Fibroblast of peridontal ligament (primary cell): ENCODE measurements at regions not wholly inside any gene's neighbourhood (a gene's known extent, or its start where the extent isn't known, plus 50 kb on each side); places are given as distances from the start of the nearest gene placed in this dataset.
"Not testable (repeated sequence)": the region's sequence is repeated elsewhere in the genome, so short reads cannot be mapped to it uniquely, and the experiment has no call there.

Experiments
- DNase-seq: peaks from one replicate; pipeline ENCODE4 v3.0.0-alpha.2; 2010; ENCODE audit errors: extremely low read depth

DNA sequence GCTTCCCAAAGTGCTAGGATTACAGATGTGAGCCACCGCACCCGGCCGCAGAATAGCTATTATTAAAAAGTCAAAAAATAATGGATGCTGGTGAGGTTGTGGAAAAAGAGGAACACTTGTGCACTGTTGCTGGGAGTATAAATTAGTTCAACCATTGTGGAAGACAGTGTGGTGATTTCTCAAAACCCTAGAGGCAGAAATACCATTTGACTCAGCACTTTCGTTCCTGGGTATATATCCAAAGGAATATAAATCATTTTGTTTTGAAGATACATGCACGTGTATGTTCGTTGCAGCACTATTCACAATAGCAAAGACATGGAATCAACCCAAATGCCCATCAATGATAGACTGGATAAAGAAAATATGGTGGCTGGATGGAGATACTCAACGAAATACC lies 132.1 kb upstream of the MED13 start:
- not testable (repeated sequence) for DNase-seq

GRCh38 chr17:62196587-62196986 lies 131.5 kb upstream of the MED13 start:
- not testable (repeated sequence) for DNase-seq

GRCh38 chr17:62194401-62194800 lies 129.3 kb upstream of the MED13 start:
- no peak for DNase-seq

DNA sequence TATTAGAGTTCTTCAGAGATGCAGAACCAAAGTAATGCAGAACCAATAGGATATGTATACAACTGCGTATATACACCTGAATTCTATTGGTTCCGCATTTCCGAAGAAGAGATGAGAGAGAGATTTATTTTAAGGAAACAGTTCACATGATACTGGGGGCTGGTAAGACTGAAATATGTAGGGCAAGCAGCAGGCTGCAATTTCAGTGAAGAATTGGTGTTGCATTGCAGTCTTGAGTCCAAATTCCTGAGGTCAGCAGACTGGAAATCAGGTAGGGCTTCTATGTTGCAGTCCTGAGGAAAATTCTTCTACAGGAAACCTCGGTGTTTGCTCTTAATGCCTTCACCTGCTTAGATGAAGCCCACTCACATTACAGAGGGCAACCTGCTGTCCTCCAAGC lies 128.2 kb upstream of the MED13 start:
- no peak for DNase-seq

DNA sequence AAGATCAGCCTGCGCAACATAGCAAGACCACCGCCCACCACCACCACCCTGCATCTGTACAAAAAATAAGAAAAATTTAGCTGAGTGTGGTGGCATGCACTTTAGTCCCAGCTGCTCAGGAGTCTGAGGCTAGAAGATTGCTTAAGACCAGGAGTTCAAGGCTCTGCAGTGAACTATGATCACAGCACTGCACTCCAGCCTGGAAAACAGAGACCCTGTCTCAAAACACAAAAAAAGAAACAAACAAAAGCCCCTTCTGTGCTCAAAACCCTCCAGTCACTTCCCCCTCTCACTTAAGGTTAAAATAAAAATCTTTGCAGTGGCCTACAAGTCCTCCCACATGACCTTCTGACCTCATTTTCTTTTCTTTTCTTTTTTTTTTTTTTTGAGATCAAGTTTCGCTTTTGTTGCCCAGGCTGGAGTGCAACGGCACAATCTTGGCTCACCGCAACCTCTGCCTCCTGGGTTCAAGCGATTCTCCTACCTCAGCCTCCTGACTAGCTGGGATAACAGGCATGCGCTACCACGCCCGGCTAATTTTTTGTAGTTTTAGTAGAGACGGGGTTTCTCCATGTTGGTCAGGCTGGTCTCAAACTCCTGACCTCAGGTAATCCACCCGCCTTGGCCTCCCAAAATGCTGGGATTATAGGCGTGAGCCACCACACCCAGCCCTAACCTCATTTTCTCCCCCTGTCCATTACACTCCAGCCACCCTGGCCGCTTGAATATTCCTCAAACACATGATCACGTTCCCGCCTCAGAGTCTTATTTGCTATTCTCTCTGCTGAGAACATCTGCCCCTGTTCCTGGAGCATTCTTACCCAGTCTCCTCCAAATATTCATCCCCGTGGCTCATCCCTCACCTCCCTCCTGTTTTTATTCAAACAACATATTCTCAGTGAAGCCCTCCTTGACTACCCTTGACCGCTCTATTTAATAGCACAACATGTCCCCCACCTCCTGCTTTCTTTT lies 126.6 kb upstream of the MED13 start:
- no peak for DNase-seq

DNA sequence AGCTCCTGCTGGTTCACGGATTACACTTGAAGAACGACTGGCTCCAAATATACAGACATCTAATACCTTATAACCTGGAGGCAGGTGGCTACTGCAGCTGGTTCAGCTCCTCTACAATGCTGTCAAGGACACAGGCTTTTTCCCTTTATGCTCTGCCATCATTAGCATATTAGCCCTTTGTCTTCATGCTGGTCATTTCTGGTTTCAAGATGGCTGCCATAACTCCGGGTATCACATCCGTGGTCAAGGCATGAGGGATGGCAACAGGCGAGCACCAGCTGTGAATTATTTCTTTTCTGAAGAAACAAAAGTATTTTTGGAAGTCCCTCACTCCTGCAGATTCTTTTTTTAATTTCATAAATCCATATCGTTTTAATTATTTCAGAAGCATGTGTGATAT lies 124.3 kb upstream of the MED13 start:
- no peak for DNase-seq

GRCh38 chr17:62188713-62189112 lies 123.6 kb upstream of the MED13 start:
- no peak for DNase-seq

DNA sequence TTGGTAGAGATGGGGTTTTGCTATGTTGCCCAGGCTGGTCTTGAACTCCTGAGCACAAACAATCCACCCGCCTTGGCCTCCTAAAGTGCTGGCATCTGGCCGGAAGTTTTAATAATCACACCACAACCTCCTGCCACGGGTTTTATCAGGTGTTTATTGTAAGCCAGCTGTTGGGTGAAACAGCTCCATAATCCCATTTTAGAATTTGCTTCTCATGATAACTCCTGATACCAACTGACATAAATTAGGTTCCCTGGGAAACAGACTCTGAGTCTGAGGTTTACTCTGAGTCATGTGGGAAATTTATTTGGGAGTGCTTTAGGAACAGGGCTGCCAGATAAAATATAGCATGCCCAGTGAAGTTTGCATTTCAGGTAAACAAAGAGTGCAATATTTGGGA lies 122.6 kb upstream of the MED13 start:
- DNase-seq, result peak; percentile 13

DNA sequence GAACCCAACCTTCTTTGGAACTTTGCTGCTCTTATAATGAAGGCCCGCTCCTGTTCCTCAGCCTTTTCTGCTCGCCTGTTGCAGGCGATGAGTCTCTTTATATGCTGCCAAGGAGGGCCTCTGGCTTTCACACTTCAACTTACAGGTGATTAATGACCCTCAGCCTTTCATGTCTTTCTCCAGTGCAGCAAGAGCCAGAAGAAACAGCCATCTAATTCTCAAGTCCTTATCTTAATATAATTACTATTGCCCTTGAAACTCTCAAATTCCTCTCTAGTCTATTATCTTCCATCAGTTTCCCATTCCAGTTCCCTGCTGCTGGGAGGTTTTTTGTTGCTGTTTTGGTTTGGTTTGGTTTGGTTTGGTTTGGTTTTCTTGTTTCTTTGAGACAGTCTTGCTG lies 121.8 kb upstream of the MED13 start:
- DNase-seq, result no peak

- no peak for DNase-seq
Measured at GRCh38 chr17:62180772-62181171, 115.7 kb upstream of the MED13 start.

- DNase-seq, result peak; percentile 12
Measured at GRCh38 chr17:62179525-62180161, 114.6 kb upstream of the MED13 start.

GRCh38 chr17:62178579-62178978 lies 113.5 kb upstream of the MED13 start:
- no peak for DNase-seq

- no peak for DNase-seq
Measured at GRCh38 chr17:62172492-62173291, 107.6 kb upstream of the MED13 start.

DNA sequence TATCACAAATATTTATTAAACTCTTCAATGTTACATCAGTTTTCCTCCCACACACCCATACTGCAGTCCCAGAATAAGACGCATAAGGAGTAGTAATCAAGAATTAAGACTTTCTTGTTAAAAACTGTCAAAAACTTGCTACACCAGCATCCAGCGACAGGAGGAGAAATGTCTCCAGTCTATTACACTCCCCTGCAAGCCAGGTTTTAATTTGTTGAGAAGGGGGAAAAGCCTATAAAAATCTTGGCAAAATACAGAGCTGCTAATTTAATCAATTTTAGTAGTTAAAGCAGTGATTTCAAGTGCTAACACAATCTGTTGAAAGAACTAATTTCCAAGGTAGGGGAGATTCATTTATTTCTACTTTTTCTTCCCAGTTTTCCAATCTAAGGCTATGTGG lies 102.0 kb upstream of the MED13 start:
- DNase-seq, result no peak

DNA sequence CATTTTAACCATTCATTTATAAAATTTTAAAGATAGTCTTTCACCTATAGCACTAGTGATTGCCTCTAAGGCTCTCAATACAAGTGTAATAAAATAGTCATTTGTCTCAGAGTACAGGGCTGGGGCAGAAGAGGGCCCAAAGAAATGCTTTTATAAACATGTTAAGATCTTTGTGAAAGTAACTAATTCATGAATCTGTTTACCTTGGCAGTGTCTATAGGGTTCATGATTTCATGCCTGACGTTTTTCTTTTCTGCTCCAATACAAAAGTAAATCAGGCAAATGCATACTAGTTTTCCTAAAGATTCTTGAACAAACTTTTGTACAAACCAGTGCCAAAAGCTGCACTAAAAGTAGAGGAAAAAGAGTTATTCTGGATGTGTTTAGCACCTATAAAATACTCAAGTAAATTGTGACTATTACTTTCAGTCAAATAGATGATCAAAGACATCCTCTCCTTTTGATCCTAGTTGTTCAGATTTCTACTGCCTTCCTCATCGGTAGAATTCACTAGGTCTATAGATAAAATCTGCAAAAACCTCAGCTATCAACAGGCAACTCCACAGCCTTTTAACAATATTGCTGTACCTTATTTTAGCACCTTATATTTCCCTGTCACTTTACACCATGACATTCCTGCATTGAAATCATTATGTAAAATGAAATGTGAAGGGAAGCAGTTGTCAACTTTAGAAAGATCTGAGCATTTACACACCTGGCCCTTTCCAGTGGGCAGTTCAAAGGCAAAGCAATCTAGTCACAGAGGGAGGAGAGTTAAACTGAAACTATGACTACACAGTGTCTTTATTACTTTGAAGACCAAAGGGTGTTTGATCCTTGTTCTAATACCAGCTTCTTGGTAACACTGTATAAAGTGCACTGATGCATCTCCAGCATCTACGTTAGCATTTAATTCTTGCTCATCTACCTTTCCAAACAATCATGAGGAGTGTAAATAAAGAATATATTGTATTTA lies 100.0 kb upstream of the MED13 start:
- DNase-seq, result no peak

GRCh38 chr17:62163847-62164246 lies 98.8 kb upstream of the MED13 start:
- no peak for DNase-seq

DNA sequence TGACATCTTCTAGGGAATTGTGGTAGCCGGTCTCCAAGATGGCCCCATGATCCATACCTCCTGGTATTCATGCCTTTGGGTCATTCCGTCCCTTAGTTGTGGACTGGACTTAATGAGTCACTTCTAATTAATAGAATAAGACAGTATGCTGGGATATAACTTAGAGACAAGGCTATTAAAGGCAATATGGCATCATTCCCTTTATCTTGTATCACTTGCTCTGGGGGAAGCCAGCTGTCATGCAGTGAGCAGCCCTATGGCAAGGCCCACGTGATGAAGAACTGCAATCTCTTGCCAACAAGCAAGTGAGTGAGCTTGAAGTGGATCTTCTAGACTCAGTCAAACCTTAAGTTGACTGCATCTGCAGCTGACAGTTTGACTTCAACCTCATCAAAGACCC lies 97.8 kb upstream of the MED13 start:
- no peak for DNase-seq

GRCh38 chr17:62161405-62162148 lies 96.5 kb upstream of the MED13 start:
- no peak for DNase-seq

DNA sequence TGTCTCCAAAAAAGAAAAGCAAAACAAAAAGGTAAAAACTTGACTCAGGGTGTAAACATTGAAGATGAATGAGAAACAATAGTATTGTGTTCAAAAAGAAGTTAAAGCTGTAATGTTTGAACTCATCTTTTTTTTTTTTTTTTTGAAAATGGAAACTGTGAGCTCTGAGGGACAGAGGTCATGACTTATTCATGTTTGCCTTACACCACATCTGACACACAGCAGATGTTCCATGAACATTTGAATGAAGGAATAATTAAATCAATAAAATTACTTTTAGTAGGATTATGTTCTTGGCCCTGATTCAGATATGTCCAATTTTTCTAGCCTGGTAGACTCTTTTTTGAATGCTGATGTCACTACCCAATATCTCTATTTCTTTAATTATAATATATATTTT lies 95.7 kb upstream of the MED13 start:
- DNase-seq, result no peak

- DNase-seq, result no peak
Measured at GRCh38 chr17:62159994-62160393, 94.9 kb upstream of the MED13 start.
